OCI-M1 (cell line): ENCODE measurements at regions not wholly inside any gene's neighbourhood (a gene's known extent, or its start where the extent isn't known, plus 50 kb on each side); places are given as distances from the start of the nearest gene placed in this dataset.

Experiments
- DNase-seq: peaks from one replicate; lab custom pipeline; 2025; lab: John Stamatoyannopoulos, UW

- no peak for DNase-seq
Measured at GRCh38 chr5:103428411-103428871, 134.1 kb downstream of the NUDT12 start.

- DNase-seq: no peak
Measured at GRCh38 chr5:103427326-103427725, 135.3 kb downstream of the NUDT12 start.

DNA sequence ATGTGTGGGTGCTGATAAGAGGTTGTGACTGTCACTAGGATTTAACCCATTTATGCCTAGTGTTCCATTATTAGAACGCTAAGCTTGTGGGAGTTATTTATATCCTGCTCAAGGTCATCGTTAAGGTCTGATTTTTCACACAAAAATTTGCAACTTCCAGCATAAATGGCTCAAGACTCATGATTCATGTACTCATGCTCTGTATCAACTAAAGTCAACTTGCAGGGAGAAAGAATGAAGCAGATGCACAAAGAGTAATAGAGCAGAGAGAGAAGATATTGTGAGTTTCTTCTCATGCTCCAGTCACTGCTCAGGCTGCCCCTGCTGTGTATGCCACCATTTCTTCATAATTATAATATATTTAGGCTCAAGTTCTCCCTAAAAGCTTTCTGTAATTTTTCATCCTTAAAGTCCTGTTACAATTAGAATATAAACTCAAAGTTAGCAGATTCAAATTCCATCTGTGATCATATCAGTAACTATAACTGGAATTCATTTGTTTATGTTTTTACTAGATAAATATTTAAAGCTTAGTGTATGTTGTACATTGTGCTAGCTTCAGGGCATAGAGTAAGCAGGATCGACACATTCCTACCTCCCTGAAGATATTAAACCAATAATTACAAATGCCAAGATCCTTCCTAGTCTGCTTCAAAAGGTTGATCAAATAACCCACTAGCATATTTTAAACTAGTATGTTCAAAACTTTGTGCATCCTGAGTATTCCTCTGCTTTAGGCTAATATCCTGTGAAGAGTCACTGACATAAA is 136.7 kb downstream of the NUDT12 start:
- no peak for DNase-seq

GRCh38 chr5:103424453-103425205 is 138.0 kb downstream of the NUDT12 start:
- DNase-seq: no peak

DNA sequence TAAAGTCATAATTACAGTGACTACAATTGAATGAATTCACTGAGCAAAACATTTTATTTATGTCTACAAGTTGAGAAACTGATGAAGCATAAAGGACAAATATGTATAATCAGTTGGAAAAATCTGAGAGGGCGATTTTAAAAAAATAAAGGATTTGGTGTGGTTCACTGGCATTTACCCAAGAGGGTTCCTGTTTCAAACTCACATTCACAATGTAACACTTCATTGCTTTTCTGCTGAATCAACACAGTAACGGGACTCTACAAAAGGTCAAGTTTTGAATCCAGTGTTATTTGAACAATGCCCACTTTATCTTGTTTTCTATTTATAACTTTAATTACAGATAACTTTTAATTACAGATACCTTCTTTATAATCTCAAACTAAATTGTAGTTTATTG is 138.6 kb downstream of the NUDT12 start:
- DNase-seq: no peak

GRCh38 chr5:103422756-103423155 is 139.8 kb downstream of the NUDT12 start:
- no peak for DNase-seq

- DNase-seq: no peak
Measured at GRCh38 chr5:103414604-103415003, 148.0 kb downstream of the NUDT12 start.

- DNase-seq: no peak
Measured at GRCh38 chr5:103411711-103412110, 150.9 kb downstream of the NUDT12 start.

DNA sequence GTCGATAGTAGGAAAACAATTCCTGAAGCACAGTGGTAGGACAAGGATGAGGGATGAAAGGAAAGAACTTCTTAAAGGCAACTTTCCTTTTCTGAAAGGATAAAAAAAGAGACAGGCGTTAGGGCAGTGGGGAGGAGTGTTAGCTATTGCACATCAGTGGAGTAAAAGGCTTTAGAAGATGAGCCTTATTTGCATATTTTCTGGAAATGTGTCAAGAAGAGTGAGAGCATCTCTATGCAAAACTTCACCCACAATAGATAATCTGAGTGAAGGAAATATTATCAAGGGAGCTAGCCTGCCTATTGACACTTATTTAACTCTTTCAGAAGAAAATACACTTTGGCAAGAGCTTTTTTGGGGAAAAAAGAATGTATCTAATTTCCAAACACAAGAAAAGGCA is 151.6 kb downstream of the MACIR start:
- DNase-seq: no peak

DNA sequence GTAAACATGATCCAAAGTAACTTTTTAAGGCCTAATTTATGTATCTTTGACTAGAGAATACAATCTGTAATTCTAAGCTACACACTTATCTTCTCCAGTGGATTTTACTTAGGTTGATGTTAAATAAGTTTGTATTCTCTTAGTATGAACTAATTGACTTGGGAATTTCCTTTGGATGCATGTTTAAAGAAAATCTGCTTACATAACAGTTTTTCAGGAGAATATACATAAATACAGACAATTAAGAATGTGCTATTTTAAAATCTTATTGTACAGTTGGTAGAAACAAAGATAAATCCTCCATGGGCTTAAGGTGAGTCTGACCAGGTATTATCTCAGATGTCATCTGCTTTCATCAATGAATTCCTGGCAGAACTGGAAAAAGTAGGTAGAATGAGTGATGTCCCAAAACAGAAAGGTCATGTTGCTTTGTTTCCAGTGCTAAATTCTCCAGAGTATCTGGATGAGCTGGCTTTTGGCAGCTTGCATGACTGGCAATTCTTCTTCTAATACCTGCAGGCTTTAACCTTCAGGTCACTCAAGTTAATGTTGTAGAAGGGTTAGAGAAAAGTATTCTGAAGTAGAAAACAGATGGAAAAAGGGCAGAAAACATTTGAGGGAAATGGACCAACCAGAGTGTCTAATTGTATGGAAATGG is 150.6 kb downstream of the MACIR start:
- no peak for DNase-seq

DNA sequence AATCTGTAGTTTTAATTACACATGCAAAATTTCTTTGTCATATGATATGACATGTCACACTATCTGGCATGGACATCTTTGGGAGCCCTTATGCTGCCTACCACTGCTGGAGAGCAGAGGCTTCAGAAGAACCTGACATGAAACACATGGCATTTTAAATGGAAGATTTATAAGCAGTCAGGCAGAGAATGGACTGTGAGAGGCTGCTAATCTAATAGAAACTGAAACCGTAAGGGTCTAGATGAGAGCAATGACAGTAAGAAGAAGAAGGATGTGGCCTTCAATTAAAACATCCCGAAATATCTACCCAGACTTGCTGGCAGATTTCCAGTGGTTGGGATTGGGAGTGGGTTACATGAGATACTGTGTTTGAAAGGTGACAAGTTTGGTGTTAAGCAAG is 149.8 kb downstream of the MACIR start:
- DNase-seq: no peak

DNA sequence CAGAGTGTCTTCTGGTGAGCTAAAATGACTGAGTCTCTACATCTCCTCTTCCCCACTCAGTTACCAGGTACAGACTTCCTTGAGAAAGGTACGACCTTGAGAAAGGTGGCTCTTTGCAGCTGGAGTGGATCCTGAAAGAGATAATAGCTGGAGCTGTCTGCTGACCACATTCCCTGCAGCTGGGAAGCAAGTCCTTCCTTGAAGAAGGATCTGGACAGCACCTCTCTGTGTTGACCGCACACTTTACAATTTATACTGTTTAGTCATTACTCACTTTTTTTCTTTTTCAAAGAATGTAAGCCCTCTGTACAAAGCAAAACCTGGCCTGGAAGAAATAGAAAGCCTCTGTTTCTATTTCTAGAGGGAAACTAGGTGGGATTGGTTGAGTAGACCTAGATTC is 148.8 kb downstream of the MACIR start:
- DNase-seq: no peak

GRCh38 chr5:103404483-103404882 is 145.9 kb downstream of the MACIR start:
- no peak for DNase-seq

DNA sequence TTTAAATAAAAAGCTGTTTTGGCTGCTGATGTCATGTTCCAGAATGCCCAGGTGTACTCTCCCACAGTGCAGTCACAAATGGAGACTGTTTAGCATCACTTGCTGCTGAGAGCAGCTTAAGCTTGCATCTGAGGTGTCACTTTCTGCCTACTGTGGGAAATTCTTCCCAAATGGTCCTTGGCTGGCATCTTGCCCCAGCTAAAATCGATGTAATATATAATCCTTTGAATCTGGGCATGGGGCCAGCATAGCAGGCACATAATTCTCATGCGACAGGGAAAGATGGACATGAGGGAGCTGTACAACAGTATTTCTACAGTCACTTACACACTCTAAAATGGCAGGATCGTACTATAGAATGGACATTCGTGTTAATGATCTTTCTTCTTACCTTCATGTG is 144.3 kb downstream of the MACIR start:
- no peak for DNase-seq

DNA sequence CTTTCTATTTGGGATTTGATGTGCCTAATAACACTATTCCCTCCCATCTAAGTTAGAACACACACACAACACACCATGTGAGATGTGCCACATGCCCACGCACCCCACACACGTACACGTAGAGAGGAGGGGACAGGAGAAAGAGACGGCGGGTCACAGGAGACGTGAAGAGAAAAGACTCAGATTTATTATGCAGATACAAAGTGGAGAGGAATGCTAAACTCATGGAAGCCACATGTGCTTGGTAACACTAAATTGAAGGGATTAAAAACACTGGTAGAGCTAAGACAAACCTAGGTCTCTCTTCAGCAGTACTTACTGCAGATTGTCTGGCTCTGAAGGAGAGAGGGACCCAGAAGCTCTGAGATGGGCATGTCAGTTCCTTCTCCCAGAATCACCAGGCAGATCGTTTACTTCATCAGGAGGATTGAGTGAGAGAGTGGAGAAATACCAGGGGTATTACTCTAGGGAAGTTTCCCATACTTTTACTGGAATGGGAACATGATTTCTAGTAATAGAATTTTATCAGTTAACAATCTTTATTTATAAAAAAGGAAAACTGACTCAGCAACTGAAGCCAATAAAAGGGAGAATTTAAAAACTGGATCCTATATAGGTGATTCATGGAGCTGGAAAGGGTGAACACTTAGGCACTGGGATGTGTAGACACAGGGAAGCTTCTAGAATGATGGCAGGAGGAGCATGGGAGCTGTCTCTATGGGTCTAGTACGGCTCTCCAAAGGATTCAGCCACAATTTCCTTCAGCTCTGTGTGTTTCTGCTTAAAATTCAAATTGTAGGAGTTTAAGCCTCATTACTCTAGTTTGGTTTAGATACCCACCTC is 139.4 kb downstream of the MACIR start:
- peak; percentile 13 for DNase-seq

GRCh38 chr5:103394676-103395075 is 136.1 kb downstream of the MACIR start:
- no peak for DNase-seq

DNA sequence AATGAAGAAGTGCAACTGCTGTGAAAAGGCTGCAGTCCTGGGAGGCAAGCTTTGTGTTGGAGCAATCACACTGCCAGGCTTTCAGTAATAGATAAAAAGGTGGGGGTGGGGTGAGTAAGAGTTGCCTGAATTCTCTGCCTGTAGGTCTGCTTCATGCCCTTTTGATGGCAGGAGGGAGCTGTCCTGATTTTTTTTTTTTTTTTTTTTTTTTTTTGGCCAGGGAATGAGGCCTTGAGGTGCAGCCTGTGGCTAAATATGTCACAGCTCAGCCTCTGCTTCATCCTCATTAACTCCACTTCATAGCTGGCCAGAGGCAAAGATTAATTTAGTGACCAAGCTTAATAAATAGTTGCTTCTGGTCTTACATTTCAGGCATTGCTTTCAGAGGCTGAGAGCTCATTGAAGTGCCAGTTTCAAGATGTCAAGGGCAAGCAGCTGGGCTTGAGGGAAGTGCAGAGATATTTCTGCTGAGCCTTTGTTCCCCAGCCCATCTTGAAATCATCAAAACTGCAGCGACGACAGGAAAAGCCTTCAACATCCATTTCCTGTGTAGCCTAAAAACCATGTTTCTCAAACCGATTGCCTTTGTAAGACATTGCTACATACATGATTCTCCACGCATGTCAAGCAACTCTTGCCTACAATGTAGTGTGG is 134.7 kb downstream of the MACIR start:
- peak; percentile 84 for DNase-seq

GRCh38 chr5:103391659-103392058 is 133.1 kb downstream of the MACIR start:
- DNase-seq: peak; percentile 71

DNA sequence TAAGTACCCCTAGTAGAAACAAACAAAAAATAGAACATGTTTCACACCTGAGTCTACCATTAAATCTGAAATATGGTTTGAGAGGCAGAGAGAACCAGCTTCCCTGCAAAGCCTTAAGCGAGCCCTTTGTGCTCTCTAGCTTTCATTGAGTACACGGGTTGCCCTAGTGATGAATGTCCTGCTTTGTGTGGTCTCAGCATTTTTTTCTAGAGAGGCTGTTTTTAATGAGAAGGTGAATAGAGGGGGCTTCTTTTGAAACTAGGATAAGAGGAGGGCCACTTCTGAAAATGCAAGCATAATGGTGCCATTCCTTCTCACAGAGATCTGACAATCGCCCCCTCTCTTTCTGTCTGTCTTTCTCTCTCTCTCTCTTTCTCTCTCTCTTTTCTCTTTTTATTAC is 131.3 kb downstream of the MACIR start:
- no peak for DNase-seq

DNA sequence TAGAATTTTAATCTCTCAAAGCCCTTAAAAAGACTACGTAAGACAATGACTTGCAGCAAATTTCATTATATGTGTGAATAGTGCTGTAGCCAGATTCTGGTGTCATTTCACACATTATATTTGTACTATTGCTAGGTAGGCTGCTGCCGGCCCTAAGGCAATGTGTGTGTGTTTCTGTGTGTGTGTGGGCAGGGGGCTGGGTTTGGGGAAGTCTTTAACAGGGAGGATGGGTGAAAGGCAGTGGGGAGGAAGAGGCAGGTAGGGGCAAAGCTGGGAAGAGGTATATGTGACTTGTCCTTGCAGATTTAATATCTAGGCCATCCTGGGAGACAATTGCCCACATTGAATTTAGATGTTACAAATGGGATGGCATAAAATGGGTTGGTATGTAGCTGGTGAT is 130.8 kb downstream of the MACIR start:
- DNase-seq: no peak

DNA sequence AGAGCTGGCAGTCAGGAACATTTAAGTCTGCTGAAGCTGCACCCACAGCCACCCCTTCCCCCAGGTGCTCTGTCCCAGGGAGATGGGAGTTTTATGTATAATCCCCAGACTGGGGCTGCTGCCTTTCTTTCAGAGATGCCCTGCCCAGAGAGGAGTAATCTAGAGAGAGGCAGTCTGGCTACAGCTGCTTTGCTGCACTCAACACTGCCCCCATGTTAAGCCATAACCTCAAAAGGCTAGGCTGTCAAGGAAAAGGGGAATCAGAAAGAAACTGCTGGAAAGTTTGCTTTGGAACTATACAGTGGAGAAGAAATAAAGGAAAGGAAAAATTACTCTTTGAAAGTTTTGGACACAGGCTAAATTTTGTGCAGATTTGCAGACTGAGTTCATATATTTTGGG is 127.2 kb downstream of the MACIR start:
- DNase-seq: no peak
